PFSK-1 (cell line): ENCODE measurements at regions not wholly inside any gene's neighbourhood (a gene's known extent, or its start where the extent isn't known, plus 50 kb on each side); places are given as distances from the start of the nearest gene placed in this dataset.

ENCODE experiments used
- FOXP2 ChIP-seq: optimal IDR thresholded peaks from 2 replicates; pipeline ENCODE3; 2011; ENCODE audit warnings: borderline replicate concordance, control low read depth, inconsistent platforms; ENCODE audit not compliant: insufficient read depth; ENCODE audit errors: extremely low read length, extremely low read depth
- POLR2AphosphoS5 ChIP-seq: IDR thresholded peaks from 2 replicates; pipeline ENCODE4 v1.6.1; 2012; ENCODE audit warnings: low read depth, mild to moderate bottlenecking, control low read depth, low read length, moderate library complexity
- SIN3A ChIP-seq: IDR thresholded peaks from 2 replicates; pipeline ENCODE4 v1.6.1; 2012; ENCODE audit warnings: mild to moderate bottlenecking, low read length, moderate library complexity, borderline replicate concordance; ENCODE audit not compliant: insufficient read depth
- TAF1 ChIP-seq: IDR thresholded peaks from 2 replicates; pipeline ENCODE4 v1.6.1; 2012; ENCODE audit warnings: low read length, control low read depth, borderline replicate concordance; ENCODE audit not compliant: insufficient read depth
- TF ChIP-seq, protein P1 (sequence below), 2 experiments: IDR thresholded peaks; 2 replicates each; pipeline versions ENCODE4 v1.6.1 to v1.8.0; 2011 to 2012; ENCODE audit warnings: low read depth in 2 of 2, low read length in 2 of 2, control low read depth in 1 of 2, inconsistent platforms in 1 of 2, mild to moderate bottlenecking in 1 of 2, moderate library complexity in 1 of 2; ENCODE audit not compliant: insufficient read depth in 1 of 2

DNA sequence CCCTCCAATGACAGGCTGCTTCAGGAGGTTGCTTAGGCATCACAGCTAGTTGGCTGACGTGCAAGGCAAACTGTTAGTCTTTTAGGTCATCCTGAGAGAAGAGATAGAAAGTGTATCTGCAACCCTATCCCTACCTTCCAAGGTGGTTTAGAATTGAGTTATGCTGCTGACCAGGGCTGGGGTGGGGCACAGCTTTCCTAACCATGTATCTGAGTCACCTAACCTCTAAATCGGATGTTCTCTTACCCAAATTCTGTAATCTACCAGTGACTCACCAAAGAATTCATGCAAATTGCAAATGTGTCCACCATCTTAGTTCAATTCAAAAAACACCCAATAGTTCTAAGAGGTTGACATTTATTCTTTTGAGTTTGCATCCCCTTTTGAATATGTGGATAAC lies 107.2 kb upstream of the DYNLRB2 start:
- TF ChIP-seq SIN3A: no peak
- TF ChIP-seq TAF1: no peak
- TF ChIP-seq, protein P1, sequence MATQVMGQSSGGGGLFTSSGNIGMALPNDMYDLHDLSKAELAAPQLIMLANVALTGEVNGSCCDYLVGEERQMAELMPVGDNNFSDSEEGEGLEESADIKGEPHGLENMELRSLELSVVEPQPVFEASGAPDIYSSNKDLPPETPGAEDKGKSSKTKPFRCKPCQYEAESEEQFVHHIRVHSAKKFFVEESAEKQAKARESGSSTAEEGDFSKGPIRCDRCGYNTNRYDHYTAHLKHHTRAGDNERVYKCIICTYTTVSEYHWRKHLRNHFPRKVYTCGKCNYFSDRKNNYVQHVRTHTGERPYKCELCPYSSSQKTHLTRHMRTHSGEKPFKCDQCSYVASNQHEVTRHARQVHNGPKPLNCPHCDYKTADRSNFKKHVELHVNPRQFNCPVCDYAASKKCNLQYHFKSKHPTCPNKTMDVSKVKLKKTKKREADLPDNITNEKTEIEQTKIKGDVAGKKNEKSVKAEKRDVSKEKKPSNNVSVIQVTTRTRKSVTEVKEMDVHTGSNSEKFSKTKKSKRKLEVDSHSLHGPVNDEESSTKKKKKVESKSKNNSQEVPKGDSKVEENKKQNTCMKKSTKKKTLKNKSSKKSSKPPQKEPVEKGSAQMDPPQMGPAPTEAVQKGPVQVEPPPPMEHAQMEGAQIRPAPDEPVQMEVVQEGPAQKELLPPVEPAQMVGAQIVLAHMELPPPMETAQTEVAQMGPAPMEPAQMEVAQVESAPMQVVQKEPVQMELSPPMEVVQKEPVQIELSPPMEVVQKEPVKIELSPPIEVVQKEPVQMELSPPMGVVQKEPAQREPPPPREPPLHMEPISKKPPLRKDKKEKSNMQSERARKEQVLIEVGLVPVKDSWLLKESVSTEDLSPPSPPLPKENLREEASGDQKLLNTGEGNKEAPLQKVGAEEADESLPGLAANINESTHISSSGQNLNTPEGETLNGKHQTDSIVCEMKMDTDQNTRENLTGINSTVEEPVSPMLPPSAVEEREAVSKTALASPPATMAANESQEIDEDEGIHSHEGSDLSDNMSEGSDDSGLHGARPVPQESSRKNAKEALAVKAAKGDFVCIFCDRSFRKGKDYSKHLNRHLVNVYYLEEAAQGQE (IDR thresholded peaks at IDR 0.05; ENCODE audit: insufficient read depth in 1 of 2, low read depth in 2 of 2, low read length in 2 of 2): no peak
- no peak for TF ChIP-seq FOXP2
- no peak for TF ChIP-seq POLR2AphosphoS5

DNA sequence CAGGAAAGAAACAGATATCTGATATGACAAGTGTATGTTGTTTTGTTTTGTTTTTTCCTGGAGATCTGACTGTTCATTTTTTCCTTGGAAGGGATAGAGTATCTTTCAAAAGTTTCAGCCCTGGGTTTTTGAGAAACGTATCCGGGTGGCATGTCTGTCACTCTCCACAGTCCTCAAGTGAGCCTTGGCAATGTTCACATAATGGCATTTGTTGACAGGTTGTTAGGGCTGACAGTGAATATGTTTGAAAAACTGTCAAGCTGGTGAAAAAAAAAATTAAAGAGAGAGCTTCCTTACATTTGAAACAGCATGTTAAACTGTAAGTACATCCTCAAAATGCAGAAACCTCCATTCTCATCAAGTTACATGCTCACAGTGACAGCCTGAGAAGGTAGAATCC lies 113.0 kb upstream of the DYNLRB2 start:
- TF ChIP-seq FOXP2 (no peak), TAF1 (no peak), POLR2AphosphoS5 (no peak), SIN3A (no peak)
- TF ChIP-seq, protein P1 (IDR thresholded peaks at IDR 0.05; ENCODE audit: insufficient read depth in 1 of 2, low read depth in 2 of 2, low read length in 2 of 2): no peak

DNA sequence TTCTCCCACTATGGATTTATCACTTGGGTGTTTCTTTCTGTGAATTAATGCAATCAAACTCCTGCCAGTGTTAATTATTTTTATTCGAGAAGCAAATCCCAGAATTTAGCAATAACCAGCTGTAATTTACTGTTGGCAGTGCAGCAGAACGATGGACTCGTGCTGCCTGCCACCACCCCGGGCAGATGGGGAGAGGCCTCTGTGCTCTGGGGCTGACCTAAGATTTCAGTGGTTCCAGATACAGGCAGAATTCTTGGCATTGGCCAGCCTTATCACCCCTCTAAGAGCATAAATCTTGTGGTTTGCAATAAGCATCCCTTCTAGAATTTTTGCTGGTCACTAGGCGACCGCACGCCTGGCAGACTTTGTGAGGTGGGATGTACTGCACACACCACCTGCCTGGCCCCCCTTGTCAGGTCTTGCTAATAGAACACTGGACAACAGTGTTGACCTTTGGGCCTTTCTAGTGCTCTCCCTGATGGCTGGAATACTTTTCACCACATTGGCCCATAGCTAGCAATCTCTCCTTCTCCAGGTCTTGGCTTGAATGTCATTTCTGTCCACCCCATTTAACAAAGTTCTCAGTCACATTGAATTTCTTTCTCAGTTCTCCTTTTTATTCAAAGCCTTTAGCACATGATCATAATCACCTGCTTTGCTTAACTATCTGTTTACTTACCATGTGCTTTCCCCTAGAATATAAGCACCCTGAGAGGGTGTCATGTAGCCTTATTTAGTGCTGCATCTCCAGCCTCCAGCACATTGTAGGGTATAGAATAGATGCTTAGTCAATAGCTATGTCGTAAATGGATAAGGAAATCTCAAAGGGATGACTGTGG lies 122.1 kb upstream of the DYNLRB2 start:
- TF ChIP-seq, protein P1 (IDR thresholded peaks at IDR 0.05; ENCODE audit: insufficient read depth in 1 of 2, low read depth in 2 of 2, low read length in 2 of 2): no peak
- no peak for TF ChIP-seq FOXP2
- TF ChIP-seq TAF1: no peak
- no peak for TF ChIP-seq POLR2AphosphoS5
- TF ChIP-seq SIN3A: no peak

DNA sequence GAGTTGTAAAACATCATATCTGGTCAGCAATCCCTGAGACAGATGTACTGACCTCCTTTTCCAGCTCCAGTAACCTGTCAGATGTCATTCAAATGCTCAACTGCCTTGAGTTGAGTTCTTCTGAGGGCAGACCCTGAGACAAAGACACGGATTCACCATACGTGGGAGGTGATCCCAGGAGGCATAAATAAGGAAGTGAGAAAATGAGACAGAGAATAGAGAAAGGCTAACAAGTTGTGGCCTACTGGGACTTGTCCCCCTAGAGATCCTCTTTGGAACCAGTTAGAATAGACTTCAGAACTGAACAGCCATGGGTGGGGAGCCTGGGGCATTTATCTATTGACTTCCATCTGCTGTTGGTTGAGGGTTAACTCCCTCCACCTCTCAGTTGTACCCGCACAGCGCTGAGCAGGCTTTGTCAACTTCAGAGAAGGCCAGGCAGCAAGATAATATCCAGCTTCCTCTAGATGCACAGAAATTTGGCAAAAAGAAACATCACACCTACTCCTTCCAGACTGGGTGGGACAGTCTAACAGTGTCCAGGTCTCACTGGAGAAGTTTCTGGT lies 123.0 kb upstream of the DYNLRB2 start:
- TF ChIP-seq TAF1 (no peak), SIN3A (no peak), POLR2AphosphoS5 (no peak), FOXP2 (no peak)
- TF ChIP-seq, protein P1 (IDR thresholded peaks at IDR 0.05; ENCODE audit: insufficient read depth in 1 of 2, low read depth in 2 of 2, low read length in 2 of 2): no peak
